IPS-18c (cell line): ENCODE measurements at regions not wholly inside any gene's neighbourhood (a gene's known extent, or its start where the extent isn't known, plus 50 kb on each side); places are given as distances from the start of the nearest gene placed in this dataset.
"Not testable (repeated sequence)": the region's sequence is repeated elsewhere in the genome, so short reads cannot be mapped to it uniquely, and the experiment has no call there.

Experiments used
- H3K4me3 ChIP-seq: 2 replicates; pipeline ENCODE4 v1.7.0; 2013; ENCODE audit warnings: low read depth, mild to moderate bottlenecking, low read length, moderate library complexity; ENCODE audit not compliant: insufficient read depth
- H3K9me3 ChIP-seq: one replicate; pipeline ENCODE4 v1.6.1; 2013; ENCODE audit warnings: mild to moderate bottlenecking, low read length, moderate library complexity; ENCODE audit not compliant: control insufficient read depth, insufficient read depth

DNA sequence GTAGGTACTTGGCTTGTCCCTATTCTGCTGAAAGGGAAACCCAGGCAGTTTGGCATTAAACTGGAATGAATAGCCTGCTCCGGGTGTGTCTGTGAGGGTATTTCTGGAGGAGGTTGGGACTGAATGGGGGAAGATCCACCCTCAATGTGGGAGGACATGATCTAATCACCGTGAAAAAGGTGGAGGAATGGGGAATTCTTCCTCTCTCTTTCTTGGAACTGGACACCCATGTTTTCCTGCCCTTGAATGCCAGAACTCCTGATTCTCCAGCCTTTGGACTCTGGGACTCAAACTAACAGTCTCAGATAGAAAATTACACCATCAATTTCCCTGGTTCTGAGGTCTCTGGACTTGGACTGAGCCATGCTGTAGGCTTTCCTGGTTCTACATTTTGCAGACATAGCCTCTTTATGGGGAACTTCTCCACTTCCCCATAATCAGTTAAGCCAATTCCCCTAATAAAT, 391.7 kb downstream of the EDEM1 start:
- no peaks in the 10 kb centered on the region for H3K9me3 ChIP-seq
- no peak overlapping the region for H3K4me3 ChIP-seq

DNA sequence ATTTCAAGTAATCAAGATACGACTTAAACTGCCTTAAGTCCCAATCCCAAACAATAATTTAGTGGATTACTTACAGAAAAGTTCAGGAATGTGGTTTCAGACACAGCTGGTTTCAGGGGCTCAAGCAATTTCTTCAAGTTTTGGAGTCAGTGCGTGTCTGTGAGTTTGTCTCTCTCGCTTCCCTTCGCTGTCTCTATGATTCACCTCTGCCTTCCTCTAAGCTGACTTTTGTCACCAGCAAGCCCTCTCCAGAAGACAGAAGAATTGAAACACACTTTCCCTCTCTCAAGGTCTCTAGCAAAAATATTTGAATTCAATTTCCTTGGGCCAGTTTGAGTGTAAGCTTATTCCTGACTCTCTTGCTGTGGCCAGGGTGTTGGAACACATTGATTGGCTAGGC, 392.4 kb downstream of the EDEM1 start:
- H3K4me3 ChIP-seq, result no peak overlapping the region
- no peaks in the 10 kb centered on the region for H3K9me3 ChIP-seq

DNA sequence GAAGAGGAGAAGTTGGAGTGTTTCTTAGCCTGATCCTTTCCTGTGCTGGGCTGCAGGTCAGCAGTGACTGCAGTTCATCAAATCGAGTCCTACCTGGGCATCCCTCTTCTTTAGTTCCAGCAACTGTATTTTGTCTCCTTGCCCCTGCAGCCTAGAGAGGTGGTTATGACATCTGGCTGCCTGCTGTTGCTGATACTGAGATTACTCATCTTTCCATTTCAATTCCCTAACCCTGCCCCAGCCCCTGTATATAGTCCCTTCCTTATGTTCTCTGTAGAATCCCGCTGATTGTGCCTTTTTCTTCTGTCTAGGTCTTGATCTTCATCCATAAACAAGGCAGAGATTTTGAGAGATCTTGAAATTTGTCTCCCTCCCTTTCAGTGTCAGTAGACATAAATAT, 393.3 kb downstream of the EDEM1 start:
- Histone ChIP-seq H3K9me3 (no peaks in the 10 kb centered on the region), H3K4me3 (no peak overlapping the region)

DNA sequence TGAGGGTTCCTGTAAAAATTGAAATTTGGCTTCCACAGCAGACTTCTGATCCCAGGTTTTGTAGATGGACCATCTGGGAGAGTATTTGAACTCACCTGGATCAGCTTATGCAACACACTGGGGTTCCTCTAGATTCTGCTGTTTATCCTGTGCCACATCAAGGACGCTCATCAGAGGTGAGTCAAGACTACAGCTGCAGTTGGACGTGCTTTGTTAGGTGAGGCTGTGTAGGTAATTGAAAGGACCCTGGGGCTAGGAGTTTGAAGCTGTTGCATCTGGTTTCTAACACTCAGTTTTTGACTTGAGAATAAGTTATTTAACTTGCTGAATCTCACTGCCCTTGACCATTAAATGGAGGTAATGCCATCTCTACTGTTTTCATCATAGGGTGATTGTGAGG, 394.2 kb downstream of the EDEM1 start:
- no peak overlapping the region for H3K4me3 ChIP-seq
- no peaks in the 10 kb centered on the region for H3K9me3 ChIP-seq

DNA sequence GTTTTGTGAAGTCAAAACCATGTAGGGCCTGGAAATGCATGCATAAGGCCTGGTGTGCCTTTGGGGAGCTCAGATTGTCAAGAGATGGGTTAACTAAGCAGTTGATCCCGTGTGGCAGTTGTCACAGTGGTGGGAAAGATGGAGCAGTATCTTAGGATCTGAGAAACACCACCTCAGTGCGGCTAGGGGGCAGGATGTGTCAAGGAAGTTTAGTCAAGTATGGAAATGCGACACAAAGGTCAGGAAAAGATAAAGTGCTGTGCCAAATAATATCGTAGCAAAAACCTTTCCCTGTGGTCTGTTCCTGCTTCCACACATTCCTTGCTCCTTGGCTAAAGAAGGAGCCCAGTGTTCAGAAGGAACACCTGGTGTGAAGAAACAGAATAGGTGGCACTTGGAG, 396.4 kb downstream of the EDEM1 start:
- Histone ChIP-seq H3K4me3 (no peak overlapping the region), H3K9me3 (no peaks in the 10 kb centered on the region)

DNA sequence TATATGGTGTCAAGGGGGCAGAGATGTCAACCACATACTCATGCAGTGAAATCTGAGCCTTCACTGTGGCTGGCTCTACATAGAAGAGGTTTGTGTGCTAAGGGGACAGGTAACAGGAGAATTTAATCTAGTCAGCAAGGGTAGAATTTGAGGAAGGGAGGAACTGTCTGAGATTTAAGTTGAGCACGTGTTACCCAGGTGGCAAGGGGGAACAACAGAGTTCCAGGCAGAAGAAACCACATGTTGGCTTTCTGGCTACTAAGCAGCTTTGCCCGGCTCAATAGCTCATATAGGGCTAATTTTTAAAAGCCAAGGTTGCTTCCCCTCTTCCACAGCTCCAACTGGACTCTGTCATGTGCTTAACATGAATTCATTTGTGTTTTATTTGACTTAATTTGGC, 397.6 kb downstream of the EDEM1 start:
- Histone ChIP-seq H3K9me3 (no peaks in the 10 kb centered on the region), H3K4me3 (no peak overlapping the region)

DNA sequence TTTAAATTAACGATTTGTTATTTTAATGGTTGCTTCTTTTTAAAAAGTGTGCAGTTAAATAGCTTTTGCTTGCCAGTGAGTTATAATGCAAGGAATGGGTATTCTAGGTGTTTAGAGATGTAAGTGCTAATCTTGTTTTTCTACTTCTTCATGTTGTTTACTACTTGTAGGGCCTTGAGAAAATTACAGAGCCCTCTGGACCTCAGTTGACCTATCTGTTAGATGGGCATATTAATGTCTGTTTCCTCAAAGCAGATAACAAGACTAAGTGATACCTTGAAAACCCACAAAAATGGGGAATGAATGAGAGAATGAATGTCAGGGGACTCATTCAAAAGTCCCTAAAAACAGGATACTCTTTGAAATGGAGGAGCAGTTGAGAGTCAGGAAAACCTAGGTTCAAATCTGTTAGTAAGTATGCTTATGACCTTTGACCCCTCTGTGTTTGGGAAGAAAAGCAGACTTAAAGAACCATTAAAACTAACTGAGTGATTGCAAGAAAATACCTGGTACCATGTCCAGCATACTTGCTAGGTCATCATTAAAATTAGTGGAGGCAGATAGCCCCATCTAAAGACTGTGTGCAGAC, 419.5 kb downstream of the EDEM1 start:
- H3K4me3 ChIP-seq, result no peak overlapping the region
- H3K9me3 ChIP-seq, result no peaks in the 10 kb centered on the region

DNA sequence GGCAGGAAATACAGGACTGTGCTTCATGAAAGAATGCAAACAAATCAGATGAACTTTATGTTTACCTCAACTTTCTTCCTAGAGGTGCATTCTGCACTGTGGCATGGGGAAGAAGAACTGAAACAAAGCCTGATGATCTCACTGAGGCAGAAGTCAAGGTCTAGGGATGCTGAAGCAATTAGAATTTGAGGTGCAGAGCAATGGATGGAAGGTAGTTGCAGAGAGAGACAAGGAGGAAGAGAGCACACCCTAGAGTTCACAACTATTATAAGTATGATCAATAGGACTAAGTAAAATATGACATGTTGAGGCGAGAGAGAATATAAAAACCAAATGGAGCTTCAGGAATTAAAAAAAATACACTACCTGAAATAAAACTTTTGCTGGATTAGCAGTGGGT, 420.1 kb downstream of the EDEM1 start:
- Histone ChIP-seq H3K4me3 (no peak overlapping the region), H3K9me3 (no peaks in the 10 kb centered on the region)

DNA sequence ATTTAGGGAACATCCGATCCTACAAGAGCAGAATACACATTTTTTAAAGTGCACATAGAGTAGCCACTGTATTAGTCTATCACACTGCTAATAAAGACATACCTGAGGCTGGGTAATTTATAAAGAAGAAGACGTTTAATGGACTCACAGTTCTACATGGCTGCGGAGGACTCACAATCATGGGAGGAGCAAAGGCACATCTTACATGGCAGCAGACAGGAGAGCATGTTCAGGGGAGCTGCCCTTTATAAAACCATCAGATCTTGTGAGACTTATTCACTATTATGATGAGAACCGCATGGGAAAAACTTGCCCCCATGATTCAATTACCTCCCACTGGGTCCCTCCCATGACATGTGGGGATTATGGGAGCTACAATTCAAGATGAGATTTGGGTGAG, 421.5 kb downstream of the EDEM1 start:
- H3K9me3 ChIP-seq, H3K4me3 ChIP-seq: not testable (repeated sequence)

DNA sequence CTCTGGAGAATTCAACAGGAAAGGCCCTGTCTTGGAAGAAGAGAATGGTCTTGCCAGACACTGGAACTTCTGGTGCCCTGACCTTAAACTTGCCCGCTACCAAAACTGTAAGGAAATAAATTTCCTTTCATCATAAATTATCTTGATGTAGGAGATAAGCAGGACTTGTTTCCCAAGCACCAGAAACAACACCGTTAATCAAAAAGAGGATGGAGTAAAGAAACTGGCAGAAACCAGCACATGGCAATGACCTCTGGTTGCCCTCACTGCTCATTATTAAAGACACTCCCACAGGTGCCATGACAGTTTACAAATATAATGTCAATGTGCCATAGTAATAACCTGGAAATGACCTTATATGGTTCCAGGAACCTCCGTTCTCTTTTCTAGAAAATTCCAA, 426.1 kb downstream of the EDEM1 start:
- Histone ChIP-seq H3K4me3 (no peak overlapping the region), H3K9me3 (no peaks in the 10 kb centered on the region)

DNA sequence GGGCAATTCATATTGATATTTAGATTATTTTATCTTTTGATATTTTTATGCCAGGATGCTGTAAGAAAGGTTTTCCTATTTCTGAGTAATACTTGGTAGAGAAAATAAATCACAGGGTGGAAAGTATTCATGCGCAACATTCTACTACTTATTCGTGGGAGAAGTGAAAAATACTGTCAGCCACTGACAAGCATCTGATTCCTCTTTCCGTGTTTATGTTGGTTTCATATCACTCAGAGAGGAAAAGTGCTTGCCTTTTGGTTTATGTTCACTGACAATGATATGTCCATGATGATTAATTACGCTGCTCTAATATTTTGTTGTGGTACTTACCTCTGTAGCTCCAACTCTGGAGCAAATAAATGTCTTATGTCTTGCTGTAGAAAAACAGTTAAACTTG, 429.4 kb downstream of the EDEM1 start:
- Histone ChIP-seq H3K4me3 (no peak overlapping the region), H3K9me3 (no peaks in the 10 kb centered on the region)

DNA sequence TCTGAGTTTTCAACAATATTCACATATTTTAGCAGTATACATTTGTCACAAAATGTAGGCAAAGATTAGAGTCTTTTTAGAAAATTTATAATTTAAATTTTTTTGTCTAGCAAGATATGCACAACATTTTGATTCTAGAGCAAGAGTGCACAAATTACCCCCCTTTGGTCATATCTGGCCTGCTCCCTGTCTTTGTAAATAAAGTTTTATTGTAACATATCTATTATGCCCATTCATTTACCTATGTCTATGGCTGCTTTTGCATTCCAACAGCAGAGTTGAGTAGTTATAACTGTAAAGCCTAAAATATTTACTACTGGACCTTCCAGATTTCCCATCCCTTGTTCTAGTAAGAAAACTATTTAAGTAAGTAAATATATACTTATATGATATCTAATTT, 430.7 kb downstream of the EDEM1 start:
- Histone ChIP-seq H3K9me3 (no peaks in the 10 kb centered on the region), H3K4me3 (no peak overlapping the region)

DNA sequence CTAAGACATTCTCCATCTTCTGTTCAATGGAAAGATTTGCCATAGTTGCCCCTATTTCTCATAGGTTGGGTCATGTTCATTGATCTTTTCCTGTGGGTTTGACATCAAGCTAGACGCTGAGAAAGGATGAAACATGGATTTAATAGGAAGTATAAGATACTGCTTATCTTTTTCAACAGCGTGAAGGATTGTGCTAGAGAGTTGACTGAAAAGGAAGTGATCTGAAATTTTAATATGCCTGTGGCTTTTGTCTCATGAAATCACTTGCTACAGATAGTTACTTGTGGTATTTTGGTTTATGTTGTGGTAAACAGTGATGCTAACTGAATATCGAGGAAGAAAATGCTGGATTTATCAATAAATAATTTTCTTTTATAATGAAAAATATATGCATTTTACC, 442.9 kb downstream of the EDEM1 start:
- no peak overlapping the region for H3K4me3 ChIP-seq
- H3K9me3 ChIP-seq, result no peaks in the 10 kb centered on the region

DNA sequence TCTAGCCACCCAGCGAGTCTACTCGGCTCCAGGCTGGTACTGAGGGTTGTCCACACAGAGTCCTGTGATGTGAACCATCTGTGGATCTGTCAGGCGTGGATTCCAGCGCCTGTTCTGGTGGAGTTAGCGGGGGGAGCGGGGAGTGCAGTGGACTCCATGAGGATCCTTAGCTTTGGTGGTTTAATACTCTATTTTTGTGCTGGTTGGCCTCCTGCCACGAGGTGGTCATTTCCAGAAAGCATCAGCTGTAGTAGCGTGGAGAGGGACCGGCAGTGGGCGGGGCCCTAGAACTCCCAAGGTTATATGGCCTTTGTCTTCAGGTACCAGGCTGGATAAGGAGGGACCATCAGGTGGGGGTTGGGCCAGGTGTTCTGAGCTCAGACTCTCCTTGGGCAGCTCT, 446.5 kb downstream of the EDEM1 start:
- Histone ChIP-seq H3K9me3 (no peaks in the 10 kb centered on the region), H3K4me3 (no peak overlapping the region)

DNA sequence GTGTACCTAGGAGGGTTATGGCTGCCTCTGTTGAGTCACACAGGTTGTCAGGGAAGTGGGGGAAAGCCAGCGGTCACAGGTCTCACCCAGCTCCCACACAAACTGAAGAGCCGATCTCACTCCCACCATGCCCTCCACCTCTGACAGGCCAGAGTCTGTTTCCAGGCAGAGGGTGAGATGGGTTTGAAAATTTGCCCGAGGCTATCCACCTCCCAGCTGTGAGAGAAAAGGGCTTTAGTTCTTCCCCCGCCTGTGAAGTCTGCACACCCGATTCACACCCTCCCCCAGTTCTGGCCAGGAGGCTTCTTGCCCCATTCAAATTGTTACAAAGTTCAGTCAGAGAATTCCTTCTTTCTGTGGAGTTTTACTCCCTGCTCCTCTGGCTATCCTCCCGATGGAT, 446.9 kb downstream of the EDEM1 start:
- Histone ChIP-seq H3K9me3 (no peaks in the 10 kb centered on the region), H3K4me3 (no peak overlapping the region)

DNA sequence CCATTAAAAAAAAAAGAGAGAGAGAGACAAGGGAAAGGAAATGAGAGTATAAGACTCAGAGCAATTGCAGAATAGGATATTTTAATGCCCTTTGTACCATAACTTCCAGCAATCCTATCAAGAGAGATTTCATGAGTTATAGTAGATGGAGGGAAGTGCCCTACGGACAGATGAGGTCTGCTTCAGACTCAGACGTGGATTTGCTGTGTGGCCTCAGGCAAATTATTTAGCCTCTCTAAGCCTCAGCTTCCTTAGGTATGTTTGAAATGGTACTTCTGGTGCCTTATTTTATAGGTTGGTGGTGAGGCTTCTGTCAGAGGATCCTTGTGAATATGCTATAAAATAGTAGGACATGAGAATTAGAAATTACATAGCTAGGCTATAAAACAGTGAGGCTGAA, 448.2 kb downstream of the EDEM1 start:
- no peak overlapping the region for H3K4me3 ChIP-seq
- no peaks in the 10 kb centered on the region for H3K9me3 ChIP-seq

DNA sequence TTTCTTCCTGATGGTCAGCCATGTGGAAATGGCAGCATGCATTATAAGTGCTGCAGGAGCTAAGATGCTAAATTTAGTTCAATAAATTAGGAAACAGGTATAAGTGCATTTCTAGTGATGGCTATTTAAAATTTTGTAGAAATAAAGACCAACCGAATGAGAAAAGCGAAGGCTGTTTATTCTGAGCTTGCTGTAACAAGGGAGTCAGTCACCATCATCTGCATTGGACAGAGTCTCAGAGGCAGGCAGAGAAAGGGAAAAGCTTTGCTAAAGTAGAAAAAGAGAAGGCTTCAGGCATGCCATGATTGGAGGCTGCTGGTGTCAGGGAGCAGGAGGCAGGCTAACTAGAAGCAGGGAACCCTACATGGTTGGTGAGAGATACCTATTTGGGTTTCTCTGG, 451.0 kb downstream of the EDEM1 start:
- Histone ChIP-seq H3K9me3 (no peaks in the 10 kb centered on the region), H3K4me3 (no peak overlapping the region)

DNA sequence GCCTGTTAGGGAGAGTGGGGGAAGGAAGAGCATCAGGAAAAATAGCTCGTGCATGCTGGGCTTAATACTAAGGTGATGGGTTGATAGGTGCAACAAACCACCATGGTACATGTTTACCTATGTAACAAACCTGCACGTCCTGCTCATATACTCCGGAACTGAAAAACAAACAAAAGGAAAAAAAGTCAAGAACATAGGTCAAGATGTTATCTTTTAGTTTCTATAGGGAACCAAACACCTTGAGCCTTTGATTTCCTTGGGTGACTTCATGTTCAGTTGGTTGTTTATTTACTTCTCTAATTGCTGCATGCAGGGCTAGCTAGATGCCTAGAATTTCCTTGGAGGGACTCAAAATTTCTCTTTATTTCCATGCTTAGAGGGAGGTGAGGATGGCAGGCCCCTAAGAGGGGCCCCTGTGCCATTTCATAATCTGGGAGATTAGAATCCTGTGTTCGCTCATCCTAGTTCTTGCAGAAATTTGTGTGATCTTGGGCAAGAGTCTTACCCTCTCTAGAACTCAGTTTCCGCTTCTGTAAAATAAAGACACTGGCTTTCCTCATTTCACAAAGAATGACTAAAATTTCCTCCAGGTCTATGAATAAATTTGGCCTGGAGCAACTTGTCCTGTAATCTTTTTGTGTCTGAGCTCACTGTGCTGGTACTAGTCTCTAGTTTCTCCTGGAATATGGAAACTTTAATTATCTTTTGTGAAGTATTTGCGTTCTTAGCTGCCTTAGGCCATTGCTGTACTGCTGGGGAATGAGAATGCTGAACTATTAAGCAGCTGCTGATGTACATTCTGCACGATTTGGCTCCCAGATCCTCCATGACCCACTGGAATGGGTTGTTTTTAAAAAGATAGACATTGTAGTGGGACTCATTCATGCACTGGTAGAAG, 457.5 kb downstream of the EDEM1 start:
- Histone ChIP-seq H3K9me3 (no peaks in the 10 kb centered on the region), H3K4me3 (no peak overlapping the region)
